ENCODE measurements at regions not wholly inside any gene's neighbourhood (a gene's known extent, or its start where the extent isn't known, plus 50 kb on each side); places are given as distances from the start of the nearest gene placed in this dataset.

DNA sequence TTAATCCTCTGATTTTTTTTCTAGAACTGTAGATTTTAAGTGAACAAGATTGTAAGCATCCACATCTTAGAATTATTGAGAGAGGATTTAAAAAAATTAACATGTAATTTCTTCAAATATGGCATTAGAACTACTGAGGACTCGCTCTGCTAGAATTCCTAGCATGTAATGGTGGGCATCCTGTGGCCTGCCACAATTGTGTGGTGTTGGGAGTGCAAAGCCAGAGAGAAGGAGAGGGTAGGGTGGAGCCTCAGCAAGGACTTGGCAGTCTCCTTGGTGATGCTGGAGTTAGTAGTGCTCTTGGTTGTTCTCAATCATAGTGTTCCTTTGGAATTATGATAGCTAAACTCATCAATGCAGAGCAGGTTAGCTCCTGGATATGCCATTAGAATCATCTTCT lies 443.9 kb upstream of the TBL1XR1 start:
- Histone ChIP-seq H4K8ac (ENCODE audit: extremely low read depth, insufficient read depth, low read length) (no peak overlapping the region), H2BK5ac (ENCODE audit: low read depth, low read length) (no peak overlapping the region)
- TF ChIP-seq, protein P1, sequence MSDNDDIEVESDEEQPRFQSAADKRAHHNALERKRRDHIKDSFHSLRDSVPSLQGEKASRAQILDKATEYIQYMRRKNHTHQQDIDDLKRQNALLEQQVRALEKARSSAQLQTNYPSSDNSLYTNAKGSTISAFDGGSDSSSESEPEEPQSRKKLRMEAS (IDR thresholded peaks at IDR 0.05): no peak
- no peak for TF ChIP-seq RBBP5 (IDR thresholded peaks at IDR 0.05; ENCODE audit: borderline replicate concordance, low read depth, low read length)
- TF ChIP-seq FOSL1 (IDR thresholded peaks at IDR 0.05; ENCODE audit: insufficient read depth, low read depth, low read length): no peak
- no peak for TF ChIP-seq NANOG (IDR thresholded peaks at IDR 0.05; ENCODE audit: insufficient read depth, low read depth, low read length, poor library complexity, severe bottlenecking)
- TF ChIP-seq TCF12 (IDR thresholded peaks at IDR 0.05; ENCODE audit: low read depth, low read length): no peak
- no peak for TF ChIP-seq SIRT6 (IDR thresholded peaks at IDR 0.05; ENCODE audit: low read length)
- TF ChIP-seq, protein P2, sequence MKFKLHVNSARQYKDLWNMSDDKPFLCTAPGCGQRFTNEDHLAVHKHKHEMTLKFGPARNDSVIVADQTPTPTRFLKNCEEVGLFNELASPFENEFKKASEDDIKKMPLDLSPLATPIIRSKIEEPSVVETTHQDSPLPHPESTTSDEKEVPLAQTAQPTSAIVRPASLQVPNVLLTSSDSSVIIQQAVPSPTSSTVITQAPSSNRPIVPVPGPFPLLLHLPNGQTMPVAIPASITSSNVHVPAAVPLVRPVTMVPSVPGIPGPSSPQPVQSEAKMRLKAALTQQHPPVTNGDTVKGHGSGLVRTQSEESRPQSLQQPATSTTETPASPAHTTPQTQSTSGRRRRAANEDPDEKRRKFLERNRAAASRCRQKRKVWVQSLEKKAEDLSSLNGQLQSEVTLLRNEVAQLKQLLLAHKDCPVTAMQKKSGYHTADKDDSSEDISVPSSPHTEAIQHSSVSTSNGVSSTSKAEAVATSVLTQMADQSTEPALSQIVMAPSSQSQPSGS (IDR thresholded peaks at IDR 0.05; ENCODE audit: low read length): no peak
- no peak for TF ChIP-seq BCL11A (IDR thresholded peaks at IDR 0.05; ENCODE audit: low read depth in 2 of 2, low read length in 2 of 2)
- no peak for TF ChIP-seq KDM4A (IDR thresholded peaks at IDR 0.05; ENCODE audit: low read depth, low read length, severe bottlenecking)
- TF ChIP-seq EGR1 (IDR thresholded peaks at IDR 0.05; ENCODE audit: borderline replicate concordance, low read depth, low read length): no peak
- no peak for TF ChIP-seq RXRA (IDR thresholded peaks at IDR 0.05; ENCODE audit: insufficient read depth, low read depth, low read length)
- TF ChIP-seq HDAC6 (IDR thresholded peaks at IDR 0.05; ENCODE audit: low read depth, low read length): no peak
- no peak for TF ChIP-seq EZH2 (IDR thresholded peaks at IDR 0.05; ENCODE audit: low read depth, low read length, severe bottlenecking)

More for the DNA sequence above, 443.9 kb upstream of the TBL1XR1 start:
- no peak overlapping the region for H2AK5ac ChIP-seq (ENCODE audit: low read depth, low read length)
- H2BK20ac ChIP-seq (ENCODE audit: low read length): no peak overlapping the region
- WGBS, 2 experiments (ENCODE audit: extremely low coverage in 1 of 2, insufficient coverage in 1 of 2, insufficient read length in 1 of 2, insufficient replicate concordance in 2 of 2, low coverage in 1 of 2, low lambda C conversion rate in 2 of 2, missing lambda C conversion rate in 1 of 2): 81% methylated on average over 1 of the region's 1 CpG; no CpG with 5 or more reads in 1 of the 2 experiments
- FAIRE-seq: no peak
- H3K4ac ChIP-seq (replicated peaks; ENCODE audit: insufficient read length, low read depth, low read length): no peak overlapping the region
- no peak overlapping the region for H4K91ac ChIP-seq (replicated peaks; ENCODE audit: insufficient read length, low read length)
- H2BK12ac ChIP-seq (ENCODE audit: low read depth, low read length): no peak overlapping the region
- no peak overlapping the region for H3K4me2 ChIP-seq (ENCODE audit: insufficient read depth in 1 of 2, low read depth in 2 of 2, low read length in 2 of 2)
- DNase-seq (ENCODE audit: low read depth in 1 of 2, low spot score in 2 of 2): no peak
- H3K27ac ChIP-seq (ENCODE audit: low read depth, low read length): no peak overlapping the region
- H3K79me1 ChIP-seq (ENCODE audit: low read depth, low read length): no peaks in the 10 kb centered on the region
- H3K18ac ChIP-seq (ENCODE audit: extremely low read depth, low read length): no peak overlapping the region
- H3K9me3 ChIP-seq (ENCODE audit: insufficient read depth in 2 of 2, low read depth in 1 of 2, low read length in 1 of 2): no peaks in the 10 kb centered on the region
- H2AFZ ChIP-seq (ENCODE audit: low read length): no peak overlapping the region
- H4K5ac ChIP-seq (ENCODE audit: insufficient read length, low read depth, low read length): no peak overlapping the region
- POLR2A ChIA-PET (ENCODE audit: partially characterized antibody): interaction anchor here (0.6 kb wide), 1 partner anchor 119 kb away, joined by 3 read pairs; no protein-coding TSS in a partner anchor
- H3K4me1 ChIP-seq (replicated peaks in 1 of 4; ENCODE audit: control insufficient read depth in 3 of 4, insufficient read depth in 4 of 4, low read length in 3 of 4): peaks cover 0 to 5% (median 0%) of the 10 kb centered on the region in 4 experiments; a peak in 2 of 7 replicates
- no peak overlapping the region for H3K14ac ChIP-seq (ENCODE audit: insufficient read length)
- H3K79me2 ChIP-seq (ENCODE audit: control insufficient read depth in 1 of 2, insufficient read depth in 2 of 2, low read length in 2 of 2): no peaks in the 10 kb centered on the region
- H3K23me2 ChIP-seq (ENCODE audit: low read depth, low read length): no peaks in the 10 kb centered on the region
- no peak overlapping the region for H3K4me3 ChIP-seq (ENCODE audit: extremely low read depth in 1 of 4, insufficient read depth in 2 of 4, low read depth in 3 of 4, low read length in 4 of 4)
- no peaks in the 10 kb centered on the region for H4K20me1 ChIP-seq (replicated peaks in 1 of 2; ENCODE audit: control insufficient read depth in 1 of 2, insufficient read depth in 2 of 2, low read length in 2 of 2)
- no peak overlapping the region for H3K23ac ChIP-seq (ENCODE audit: insufficient read length)
- H2BK120ac ChIP-seq (replicated peaks; ENCODE audit: low read depth, low read length): no peak overlapping the region
- H3K9ac ChIP-seq (replicated peaks in 1 of 4; ENCODE audit: extremely low read depth in 1 of 4, low read depth in 3 of 4, low read length in 3 of 4): no peak overlapping the region
- no peak overlapping the region for H3K56ac ChIP-seq (replicated peaks; ENCODE audit: insufficient read length, low read depth, low read length)
- no peaks in the 10 kb centered on the region for H3K27me3 ChIP-seq (replicated peaks in 1 of 4; ENCODE audit: control insufficient read depth in 3 of 4, extremely low read depth in 1 of 4, insufficient read depth in 3 of 4, low read length in 3 of 4)
- H2BK15ac ChIP-seq (ENCODE audit: low read length): no peak overlapping the region
- no peaks in the 10 kb centered on the region for H3K36me3 ChIP-seq (ENCODE audit: control insufficient read depth in 2 of 4, insufficient read depth in 4 of 4, low read length in 3 of 4)
- CTCF ChIA-PET (ENCODE audit: partially characterized antibody): interaction anchor here (1.7 kb wide), 1 partner anchor 136 kb away, joined by 5 read pairs; no protein-coding TSS in a partner anchor
